CD14-positive monocyte (primary cell): ENCODE measurements at regions not wholly inside any gene's neighbourhood (a gene's known extent, or its start where the extent isn't known, plus 50 kb on each side); places are given as distances from the start of the nearest gene placed in this dataset.

Experiments
- DNase-seq, 3 donors: peaks; one replicate each; pipeline ENCODE4 v3.0.0-alpha.2; 2011 to 2022
- H2AFZ ChIP-seq: 2 replicates; pipeline ENCODE4 v1.6.0; 2012; ENCODE audit warnings: mild to moderate bottlenecking, low read depth, low read length, inconsistent platforms; ENCODE audit not compliant: insufficient read depth, poor library complexity, severe bottlenecking
- H3K27ac ChIP-seq, 2 donors: 1 replicate in 1 of 2; 2 replicates in 1 of 2; pipeline ENCODE4 v1.5.1; 2012 to 2013; ENCODE audit warnings: low read length in 2 of 2, control low read depth in 1 of 2, inconsistent platforms in 1 of 2, low read depth in 1 of 2, mild to moderate bottlenecking in 1 of 2
- H3K27me3 ChIP-seq, 2 donors: one replicate each; pipeline versions ENCODE4 v1.6.0 to v1.6.1; 2011 to 2013; ENCODE audit warnings: low read length in 2 of 2; ENCODE audit not compliant: control insufficient read depth in 2 of 2, insufficient read depth in 2 of 2
- H3K36me3 ChIP-seq, 2 donors: replicated peaks in 1 of 2; 1 replicate in 1 of 2; 2 replicates in 1 of 2; pipeline versions ENCODE4 v1.5.1 to v1.6.1; 2012 to 2013; ENCODE audit warnings: low read length in 2 of 2, control low read depth in 1 of 2, inconsistent platforms in 1 of 2, mild to moderate bottlenecking in 1 of 2; ENCODE audit not compliant: insufficient read depth in 2 of 2, control insufficient read depth in 1 of 2
- H3K4me1 ChIP-seq, 2 donors: 1 replicate in 1 of 2; 2 replicates in 1 of 2; pipeline versions ENCODE4 v1.5.1 to v1.6.1; 2012 to 2013; ENCODE audit warnings: low read length in 2 of 2, control low read depth in 1 of 2, inconsistent platforms in 1 of 2, mild to moderate bottlenecking in 1 of 2, moderate library complexity in 1 of 2; ENCODE audit not compliant: insufficient read depth in 2 of 2, control insufficient read depth in 1 of 2
- H3K4me2 ChIP-seq: replicated peaks from 2 replicates; pipeline ENCODE3; 2012; ENCODE audit warnings: low read length, moderate library complexity, mild to moderate bottlenecking; ENCODE audit not compliant: poor library complexity, severe bottlenecking; ENCODE audit errors: extremely low read depth
- H3K4me3 ChIP-seq, 3 experiments: fragments of 200-600 bp in 1 of 3; sonication (generic) in 1 of 3; replicated peaks in 1 of 3; 1 replicate in 2 of 3; 2 replicates in 1 of 3; pipeline ENCODE4 v1.5.1; 2011 to 2013; ENCODE audit warnings: low read length in 3 of 3, mild to moderate bottlenecking in 3 of 3, control low read depth in 2 of 3, low read depth in 2 of 3, inconsistent platforms in 1 of 3, moderate library complexity in 1 of 3
- H3K79me2 ChIP-seq: 2 replicates; pipeline ENCODE4 v1.6.0; 2012; ENCODE audit warnings: mild to moderate bottlenecking, control low read depth, inconsistent platforms, low read length, moderate library complexity; ENCODE audit not compliant: insufficient read depth
- H3K9ac ChIP-seq: 2 replicates; pipeline ENCODE4 v1.6.0; 2017; ENCODE audit warnings: low read length, mild to moderate bottlenecking; ENCODE audit not compliant: insufficient read depth, poor library complexity, severe bottlenecking
- H3K9me3 ChIP-seq, 2 donors: replicated peaks in 1 of 2; 1 replicate in 1 of 2; 2 replicates in 1 of 2; pipeline versions ENCODE4 v1.5.1 to v1.6.1; 2012 to 2013; ENCODE audit warnings: low read length in 2 of 2, control low read depth in 1 of 2; ENCODE audit not compliant: control insufficient read depth in 1 of 2, insufficient read depth in 1 of 2
- H4K20me1 ChIP-seq: 2 replicates; pipeline ENCODE4 v1.6.0; 2012; ENCODE audit warnings: mild to moderate bottlenecking, low read length, control low read depth, moderate library complexity; ENCODE audit not compliant: insufficient read depth
- H3K27ac Mint-ChIP-seq, 7 donors: one replicate each; pipeline ENCODE4 v1.8.0; 2020; ENCODE audit warnings: mild to moderate bottlenecking in 7 of 7, mixed read lengths in 7 of 7, moderate library complexity in 6 of 7, inconsistent platforms in 2 of 7
- H3K27me3 Mint-ChIP-seq, 3 donors: one replicate each; pipeline ENCODE4 v1.8.0; 2021 to 2022; ENCODE audit warnings: low read depth in 3 of 3, mild to moderate bottlenecking in 3 of 3, mixed read lengths in 3 of 3, moderate library complexity in 3 of 3, inconsistent platforms in 1 of 3
- H3K36me3 Mint-ChIP-seq, 2 donors: one replicate each; pipeline ENCODE4 v1.8.0; 2020; ENCODE audit warnings: mixed read lengths in 2 of 2, inconsistent platforms in 1 of 2, mild to moderate bottlenecking in 1 of 2
- H3K4me1 Mint-ChIP-seq: one replicate; pipeline ENCODE4 v1.8.0; 2020; ENCODE audit warnings: mild to moderate bottlenecking, mixed read lengths
- H3K4me3 Mint-ChIP-seq, 2 donors: one replicate each; pipeline ENCODE4 v1.8.0; 2020; ENCODE audit warnings: mild to moderate bottlenecking in 2 of 2, mixed read lengths in 2 of 2, moderate library complexity in 1 of 2
- H3K9me3 Mint-ChIP-seq, 7 donors: one replicate each; pipeline ENCODE4 v1.8.0; 2020 to 2022; ENCODE audit warnings: mixed read lengths in 7 of 7, mild to moderate bottlenecking in 6 of 7, moderate library complexity in 6 of 7, inconsistent platforms in 2 of 7
- WGBS: methylation state at CpG from one replicate; pipeline ENCODE4 v1.1.5; 2013; ENCODE audit warnings: missing lambda C conversion rate; ENCODE audit not compliant: insufficient coverage; 5-methylcytosine and 5-hydroxymethylcytosine counted together
- intact Hi-C, 2 donors: fragments of 100-400 bp; cut with micrococcal nuclease; formaldehyde crosslinking; loops; one replicate each; pipeline versions ENCODE4 v1.15.0 to v1.15.1; 2023
- TF ChIP-seq, protein P1 (sequence below): fragments of 200-600 bp; IDR thresholded peaks from one replicate; pipeline ENCODE4 v1.8.0; 2022; ENCODE audit warnings: antibody characterized with exemption, mild to moderate bottlenecking

DNA sequence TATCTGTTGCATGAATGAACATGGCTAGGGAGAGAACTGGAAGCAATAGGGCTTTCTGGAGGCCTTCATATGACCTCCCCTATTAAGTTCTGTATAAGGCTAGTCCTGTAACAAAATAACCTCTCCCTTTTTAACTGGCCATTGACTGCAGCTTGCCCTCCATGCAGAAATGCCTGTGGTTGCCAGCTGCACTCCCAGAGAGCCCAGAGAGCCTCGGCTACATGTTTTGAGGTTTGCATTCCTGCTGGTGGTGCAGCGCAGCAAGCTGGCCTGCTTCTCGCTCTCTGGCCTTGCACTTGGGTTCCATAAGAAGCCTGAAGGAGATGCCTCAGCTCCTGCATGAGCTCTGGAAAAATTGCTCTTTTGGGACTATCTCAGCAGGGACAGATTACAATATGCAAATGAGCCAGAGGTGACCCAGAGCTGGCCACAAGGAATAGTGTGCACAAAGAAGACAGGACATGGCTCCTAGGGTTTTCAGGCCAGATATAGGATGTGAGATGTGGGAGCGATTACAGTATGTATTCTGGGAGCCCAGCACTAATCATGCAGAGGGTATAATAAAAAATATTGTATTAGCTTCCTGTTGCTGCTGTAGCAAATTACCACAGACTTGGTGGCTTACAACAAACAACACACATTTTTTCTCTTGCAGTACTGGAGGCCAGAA is 186.7 kb downstream of the INSIG2 start:
- H3K4me2 ChIP-seq = no peak overlapping the region
- H3K4me1 Mint-ChIP-seq = no peaks in the 10 kb centered on the region
- no peak overlapping the region for H3K4me3 Mint-ChIP-seq
- no peak overlapping the region for H3K4me3 ChIP-seq
- no peak overlapping the region for H2AFZ ChIP-seq
- TF ChIP-seq, protein P1, sequence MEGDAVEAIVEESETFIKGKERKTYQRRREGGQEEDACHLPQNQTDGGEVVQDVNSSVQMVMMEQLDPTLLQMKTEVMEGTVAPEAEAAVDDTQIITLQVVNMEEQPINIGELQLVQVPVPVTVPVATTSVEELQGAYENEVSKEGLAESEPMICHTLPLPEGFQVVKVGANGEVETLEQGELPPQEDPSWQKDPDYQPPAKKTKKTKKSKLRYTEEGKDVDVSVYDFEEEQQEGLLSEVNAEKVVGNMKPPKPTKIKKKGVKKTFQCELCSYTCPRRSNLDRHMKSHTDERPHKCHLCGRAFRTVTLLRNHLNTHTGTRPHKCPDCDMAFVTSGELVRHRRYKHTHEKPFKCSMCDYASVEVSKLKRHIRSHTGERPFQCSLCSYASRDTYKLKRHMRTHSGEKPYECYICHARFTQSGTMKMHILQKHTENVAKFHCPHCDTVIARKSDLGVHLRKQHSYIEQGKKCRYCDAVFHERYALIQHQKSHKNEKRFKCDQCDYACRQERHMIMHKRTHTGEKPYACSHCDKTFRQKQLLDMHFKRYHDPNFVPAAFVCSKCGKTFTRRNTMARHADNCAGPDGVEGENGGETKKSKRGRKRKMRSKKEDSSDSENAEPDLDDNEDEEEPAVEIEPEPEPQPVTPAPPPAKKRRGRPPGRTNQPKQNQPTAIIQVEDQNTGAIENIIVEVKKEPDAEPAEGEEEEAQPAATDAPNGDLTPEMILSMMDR = no peak
- no peaks in the 10 kb centered on the region for H4K20me1 ChIP-seq
- no peaks in the 10 kb centered on the region for H3K36me3 Mint-ChIP-seq
- 90% methylated on average over 4 of the region's 4 CpGs for WGBS
- peaks cover 0 to 2% (median 0%) of the 10 kb centered on the region in 7 donors for H3K9me3 Mint-ChIP-seq
- no peaks in the 10 kb centered on the region for H3K36me3 ChIP-seq
- DNase-seq = no peak
- no peaks in the 10 kb centered on the region for H3K79me2 ChIP-seq
- H3K4me1 ChIP-seq = no peaks in the 10 kb centered on the region
- peaks cover 4 to 12% (median 9%) of the 10 kb centered on the region in 3 donors for H3K27me3 Mint-ChIP-seq
- intact Hi-C loops = no loop called here
- H3K9ac ChIP-seq = no peak overlapping the region
- no peaks in the 10 kb centered on the region for H3K9me3 ChIP-seq
- no peaks in the 10 kb centered on the region for H3K27me3 ChIP-seq
- H3K27ac ChIP-seq = no peak overlapping the region
- no peak overlapping the region for H3K27ac Mint-ChIP-seq

DNA sequence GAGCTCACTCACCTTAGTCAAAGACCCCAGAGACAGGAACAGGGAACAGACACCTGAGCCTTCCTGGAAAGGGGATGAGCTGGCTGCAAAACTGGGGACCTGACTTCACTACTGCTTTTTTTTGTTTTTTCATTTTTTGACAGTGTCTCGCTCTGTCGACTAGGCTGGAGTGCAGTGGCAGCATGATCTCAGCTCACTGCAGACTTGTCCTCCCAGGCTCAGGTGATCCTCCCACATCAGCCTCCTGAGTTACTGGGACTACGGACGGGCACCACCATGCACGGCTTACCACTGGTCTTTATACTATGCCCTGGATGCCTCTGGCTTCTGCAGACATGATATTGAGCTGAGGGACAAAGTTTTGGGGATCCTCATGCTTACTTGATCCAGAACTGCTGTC is 184.1 kb downstream of the INSIG2 start:
- no peak overlapping the region for H3K4me2 ChIP-seq
- no peaks in the 10 kb centered on the region for H3K79me2 ChIP-seq
- Mint-ChIP-seq H3K4me3 (no peak overlapping the region), H3K9me3 (peaks cover 0 to 2% (median 0%) of the 10 kb centered on the region in 7 donors), H3K36me3 (no peaks in the 10 kb centered on the region), H3K27me3 (peaks cover 7 to 11% (median 8%) of the 10 kb centered on the region in 3 donors), H3K4me1 (no peaks in the 10 kb centered on the region), H3K27ac (no peak overlapping the region)
- H3K9ac ChIP-seq = no peak overlapping the region
- no peaks in the 10 kb centered on the region for H3K27me3 ChIP-seq
- no peaks in the 10 kb centered on the region for H4K20me1 ChIP-seq
- no peak overlapping the region for H3K4me3 ChIP-seq
- no peaks in the 10 kb centered on the region for H3K9me3 ChIP-seq
- no peak for DNase-seq
- no CpG with 5 or more reads among the region's 5 CpGs for WGBS
- H3K27ac ChIP-seq = no peak overlapping the region
- no peaks in the 10 kb centered on the region for H3K36me3 ChIP-seq
- intact Hi-C loops = no loop called here
- TF ChIP-seq, protein P1 = no peak
- no peak overlapping the region for H2AFZ ChIP-seq
- H3K4me1 ChIP-seq = no peaks in the 10 kb centered on the region
